GM06990 (cell line): ENCODE measurements at regions not wholly inside any gene's neighbourhood (a gene's known extent, or its start where the extent isn't known, plus 50 kb on each side); places are given as distances from the start of the nearest gene placed in this dataset.

Source experiments
- DNase-seq: peaks from one replicate; pipeline ENCODE4 v3.0.0-alpha.2; 2011; ENCODE audit not compliant: insufficient read length; ENCODE audit errors: extremely low read depth
- H3K27me3 ChIP-seq: replicated peaks from 2 replicates; pipeline ENCODE4 v1.6.0; 2011; ENCODE audit warnings: low read length; ENCODE audit not compliant: control insufficient read depth, insufficient read depth
- H3K36me3 ChIP-seq: 2 replicates; pipeline ENCODE4 v1.5.1; 2011; ENCODE audit warnings: low read length; ENCODE audit not compliant: control insufficient read depth, insufficient read depth
- H3K4me3 ChIP-seq: replicated peaks from 2 replicates; pipeline ENCODE4 v1.5.1; 2011; ENCODE audit warnings: low read depth, mild to moderate bottlenecking, control low read depth, low read length
- TF ChIP-seq, protein P1 (sequence below): IDR thresholded peaks from 2 replicates; pipeline ENCODE4 v1.5.1; 2011; ENCODE audit warnings: low read length, control low read depth, mild to moderate bottlenecking, inconsistent platforms; ENCODE audit not compliant: insufficient read depth, poor library complexity, severe bottlenecking

DNA sequence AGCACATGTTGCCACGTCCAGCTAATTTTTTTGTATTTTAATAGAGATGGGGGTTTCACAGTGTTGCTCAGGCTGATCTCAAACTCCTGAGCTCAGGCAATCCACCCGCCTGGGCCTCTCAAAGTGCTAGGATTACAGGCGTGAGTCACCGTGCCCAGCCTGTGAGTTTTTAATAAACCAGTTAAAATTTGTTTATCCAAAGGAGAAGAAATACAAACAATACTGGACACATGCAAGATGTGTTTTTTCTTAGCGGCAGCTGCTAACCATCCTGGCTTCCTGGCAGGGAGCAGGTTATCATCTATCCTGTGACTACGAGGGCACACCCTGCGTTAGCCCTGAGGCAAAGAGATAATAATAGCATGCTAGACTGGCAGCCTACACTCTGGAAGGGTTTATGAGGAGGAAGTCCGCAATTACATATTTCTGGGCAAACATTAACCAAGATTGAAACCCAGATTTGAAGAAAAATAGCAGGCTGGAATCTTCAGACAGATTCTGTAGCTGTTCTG lies 191.4 kb downstream of the SPRY1 start:
- TF ChIP-seq, protein P1, sequence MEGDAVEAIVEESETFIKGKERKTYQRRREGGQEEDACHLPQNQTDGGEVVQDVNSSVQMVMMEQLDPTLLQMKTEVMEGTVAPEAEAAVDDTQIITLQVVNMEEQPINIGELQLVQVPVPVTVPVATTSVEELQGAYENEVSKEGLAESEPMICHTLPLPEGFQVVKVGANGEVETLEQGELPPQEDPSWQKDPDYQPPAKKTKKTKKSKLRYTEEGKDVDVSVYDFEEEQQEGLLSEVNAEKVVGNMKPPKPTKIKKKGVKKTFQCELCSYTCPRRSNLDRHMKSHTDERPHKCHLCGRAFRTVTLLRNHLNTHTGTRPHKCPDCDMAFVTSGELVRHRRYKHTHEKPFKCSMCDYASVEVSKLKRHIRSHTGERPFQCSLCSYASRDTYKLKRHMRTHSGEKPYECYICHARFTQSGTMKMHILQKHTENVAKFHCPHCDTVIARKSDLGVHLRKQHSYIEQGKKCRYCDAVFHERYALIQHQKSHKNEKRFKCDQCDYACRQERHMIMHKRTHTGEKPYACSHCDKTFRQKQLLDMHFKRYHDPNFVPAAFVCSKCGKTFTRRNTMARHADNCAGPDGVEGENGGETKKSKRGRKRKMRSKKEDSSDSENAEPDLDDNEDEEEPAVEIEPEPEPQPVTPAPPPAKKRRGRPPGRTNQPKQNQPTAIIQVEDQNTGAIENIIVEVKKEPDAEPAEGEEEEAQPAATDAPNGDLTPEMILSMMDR = no peak
- no peak for DNase-seq
- Histone ChIP-seq H3K27me3 (no peaks in the 10 kb centered on the region), H3K36me3 (no peaks in the 10 kb centered on the region), H3K4me3 (no peak overlapping the region)

DNA sequence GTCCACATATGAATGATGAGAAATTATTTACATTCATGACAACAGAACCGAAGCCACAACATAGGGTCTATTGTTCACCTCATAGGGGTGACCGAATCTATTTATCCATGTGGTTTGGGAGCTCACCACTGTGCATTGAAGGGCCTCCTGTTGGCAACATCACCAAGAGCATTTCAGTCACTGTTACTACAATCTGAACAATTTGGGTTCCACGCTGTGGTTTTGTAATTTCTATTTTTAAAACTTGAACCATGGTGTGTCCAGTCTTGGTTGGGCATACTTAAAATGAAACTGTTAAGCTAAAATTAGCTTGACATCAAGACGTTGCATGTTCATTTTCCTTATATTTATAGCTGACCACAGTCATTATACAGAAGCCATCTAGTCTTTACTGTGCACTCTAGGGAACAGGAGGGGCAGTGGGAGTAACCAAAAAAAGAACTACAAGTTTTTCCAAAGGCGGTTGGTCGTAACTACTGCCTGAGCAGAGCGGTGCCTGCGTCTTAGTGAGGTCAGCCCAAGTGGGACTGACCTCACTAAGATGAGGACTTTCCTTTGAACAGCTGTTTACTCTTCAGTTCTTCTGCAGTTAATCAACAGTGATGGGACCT lies 192.1 kb downstream of the SPRY1 start:
- TF ChIP-seq, protein P1 = no peak
- DNase-seq = peak; percentile 67
- no peaks in the 10 kb centered on the region for H3K27me3 ChIP-seq
- H3K4me3 ChIP-seq = peak overlapping the region; percentile 18; the same call in 1 of the 2 replicates
- H3K36me3 ChIP-seq = no peaks in the 10 kb centered on the region

DNA sequence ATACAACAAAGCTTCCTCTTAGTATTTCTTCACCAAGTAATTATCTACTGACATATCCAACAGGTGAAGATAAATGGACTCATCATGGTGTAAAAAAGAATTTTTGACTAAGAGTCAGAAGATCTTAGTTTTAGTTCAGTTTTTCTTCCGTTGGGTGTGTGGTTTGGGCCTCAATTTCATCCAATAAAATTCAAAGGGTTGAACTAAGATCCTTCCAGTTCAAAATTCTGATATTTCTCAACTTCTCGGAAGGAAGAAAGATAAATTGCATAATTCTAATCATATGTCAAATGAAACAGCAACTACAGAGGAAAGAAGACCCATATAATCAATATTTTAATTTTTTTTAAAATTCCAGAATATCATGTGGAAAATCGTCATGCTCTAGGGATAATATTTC lies 192.7 kb downstream of the SPRY1 start:
- no peaks in the 10 kb centered on the region for H3K27me3 ChIP-seq
- TF ChIP-seq, protein P1 = no peak
- no peak for DNase-seq
- no peaks in the 10 kb centered on the region for H3K36me3 ChIP-seq
- no peak overlapping the region for H3K4me3 ChIP-seq

DNA sequence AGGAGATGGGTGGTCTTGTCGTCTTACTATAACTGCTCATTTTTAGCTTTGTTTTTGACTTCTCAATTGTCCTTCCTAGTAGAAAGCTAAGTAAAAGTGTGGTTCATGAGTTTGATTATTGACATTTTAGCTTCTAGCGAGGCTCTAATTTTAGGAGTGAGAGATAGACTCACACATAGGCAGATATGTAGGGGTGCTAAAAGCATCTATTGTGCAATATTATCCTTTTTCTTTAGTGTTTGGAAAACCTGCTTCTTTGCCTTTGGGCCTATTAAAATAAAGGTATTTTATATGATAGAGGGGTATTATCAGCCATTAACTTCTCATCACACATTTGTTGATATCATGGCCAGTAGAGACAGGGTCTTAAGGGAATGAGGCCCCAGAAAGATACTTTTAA lies 195.3 kb downstream of the SPRY1 start:
- TF ChIP-seq, protein P1 = no peak
- Histone ChIP-seq H3K27me3 (no peaks in the 10 kb centered on the region), H3K4me3 (no peak overlapping the region)

DNA sequence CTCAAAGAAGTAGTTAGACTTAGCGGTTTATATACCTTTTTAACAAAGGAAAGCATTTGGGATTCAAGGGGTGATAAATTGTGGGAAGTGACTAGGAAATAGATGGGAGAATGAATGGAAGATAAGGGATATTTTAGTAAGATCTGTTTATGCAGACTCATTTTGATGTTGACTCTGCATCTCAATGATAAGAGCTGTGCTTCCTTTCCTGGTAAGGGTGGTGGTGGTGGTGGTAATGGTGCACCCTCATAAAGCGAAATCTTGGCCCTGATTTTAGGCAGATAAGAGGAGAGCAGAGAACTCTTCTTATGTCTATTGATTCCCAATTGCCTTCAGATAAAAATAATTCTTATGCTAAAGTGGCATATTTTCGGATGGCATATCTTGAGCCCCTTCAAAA lies 197.1 kb downstream of the SPRY1 start:
- no peak for DNase-seq
- H3K4me3 ChIP-seq = no peak overlapping the region
- TF ChIP-seq, protein P1 = no peak
- H3K36me3 ChIP-seq = no peaks in the 10 kb centered on the region
- H3K27me3 ChIP-seq = no peaks in the 10 kb centered on the region

More for the DNA sequence above, 195.3 kb downstream of the SPRY1 start:
- DNase-seq = no peak
- no peaks in the 10 kb centered on the region for H3K36me3 ChIP-seq
